HG03064 (cell line): ENCODE measurements at regions not wholly inside any gene's neighbourhood (a gene's known extent, or its start where the extent isn't known, plus 50 kb on each side); places are given as distances from the start of the nearest gene placed in this dataset.

ENCODE experiments used
- ATAC-seq: cut with Tn5 transposase; IDR thresholded peaks from one replicate; pipeline ENCODE4 v1.9.1; 2021; ENCODE audit warnings: low read depth; ENCODE audit not compliant: unreplicated experiment

DNA sequence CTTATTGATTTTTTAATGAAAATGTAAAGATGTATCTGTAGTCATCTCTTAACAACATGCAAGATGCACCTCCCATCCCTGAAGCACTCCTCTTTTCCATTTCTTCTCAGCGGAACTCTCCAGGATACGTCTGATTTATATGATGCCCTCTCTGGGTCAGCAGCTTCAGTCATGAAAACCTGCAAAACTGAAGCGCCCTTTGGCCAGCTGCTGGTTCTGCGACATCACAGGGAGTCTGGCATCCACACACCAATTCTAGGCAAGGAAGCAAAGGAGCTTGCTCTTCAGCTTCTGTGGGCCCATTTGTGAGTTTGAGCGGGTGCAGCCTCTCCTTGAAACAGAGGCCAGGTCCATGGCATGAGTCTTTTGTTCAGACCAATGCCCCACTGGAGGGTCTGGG, 1253.3 kb downstream of the TBC1D22A start:
- ATAC-seq = no peak

DNA sequence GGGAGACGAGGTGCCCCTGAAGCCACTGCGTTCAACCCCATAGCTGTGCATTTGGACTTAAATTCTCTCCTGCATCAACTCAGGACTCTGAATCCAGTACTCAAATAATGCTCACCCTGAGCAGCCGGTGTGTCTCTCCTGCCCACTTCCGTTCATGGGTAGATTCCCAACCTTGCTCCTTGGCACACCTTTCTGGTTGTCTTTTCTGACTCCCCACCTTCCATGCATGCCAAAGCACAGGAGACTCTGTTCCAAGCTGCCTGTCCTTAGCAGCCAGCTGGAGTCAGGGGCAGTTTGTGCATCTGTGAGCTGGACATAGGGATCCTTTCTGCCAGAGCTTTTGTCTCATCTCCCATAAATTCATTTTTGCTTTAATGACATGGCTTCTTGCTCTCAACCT, 1242.5 kb downstream of the TBC1D22A start:
- ATAC-seq = no peak

DNA sequence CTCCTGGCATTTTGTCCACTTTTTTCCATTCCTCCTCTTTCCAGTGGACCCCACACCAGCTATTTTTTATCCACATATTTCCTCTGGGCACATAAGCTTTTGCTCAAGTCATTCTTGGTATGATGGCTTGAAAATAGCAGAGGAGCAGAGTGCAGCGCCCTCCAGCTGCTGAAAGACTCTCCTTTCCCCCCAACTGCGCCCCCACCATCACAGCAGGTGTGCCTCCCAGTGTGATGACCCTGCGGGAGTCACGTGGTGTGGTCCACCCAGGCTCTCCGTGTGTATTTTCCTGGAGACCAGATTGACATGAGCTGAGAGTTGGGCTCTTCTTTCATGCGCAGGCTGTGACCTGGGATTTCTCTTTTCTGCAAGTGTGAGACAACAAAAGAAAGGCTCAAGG, 1241.6 kb downstream of the TBC1D22A start:
- no peak for ATAC-seq

DNA sequence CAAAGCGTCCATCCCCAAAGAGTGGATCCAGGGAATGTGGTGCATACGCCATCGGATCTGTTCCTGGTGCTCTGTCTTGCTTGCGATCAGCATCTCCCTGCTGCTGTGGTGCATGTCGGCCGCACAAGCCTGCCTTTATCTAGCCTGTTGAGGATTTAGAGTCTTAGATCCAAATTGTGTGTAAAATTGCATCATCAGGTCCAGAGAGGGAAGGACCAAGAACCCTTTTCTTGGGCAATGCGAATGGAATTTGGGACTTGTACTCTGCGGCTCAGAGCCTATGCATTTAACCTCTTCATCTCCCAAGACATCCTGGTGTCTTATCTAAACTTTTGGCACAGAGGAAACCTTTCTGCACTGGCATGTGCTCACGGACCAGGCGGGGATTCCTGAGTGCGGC, 1238.7 kb downstream of the TBC1D22A start:
- ATAC-seq = no peak

DNA sequence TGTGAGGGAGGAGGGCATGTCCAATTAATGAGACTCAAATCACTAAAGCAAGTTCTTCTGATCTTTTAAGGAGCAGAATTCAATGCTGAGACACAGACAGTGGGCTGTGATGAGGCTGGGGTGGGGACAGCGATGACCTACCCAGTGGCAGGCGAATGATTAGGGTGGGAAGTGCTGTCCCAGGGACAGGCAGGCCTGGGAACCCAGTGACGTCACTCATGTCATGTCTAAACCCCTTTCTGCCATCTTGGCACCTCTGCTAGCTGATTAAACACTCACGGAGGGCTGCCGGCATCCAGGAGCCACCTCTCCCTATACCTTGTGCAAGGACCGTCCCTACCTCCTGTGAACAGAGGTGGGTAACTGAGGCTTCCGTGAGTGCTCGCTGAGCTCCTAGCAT, 1235.2 kb downstream of the TBC1D22A start:
- no peak for ATAC-seq

DNA sequence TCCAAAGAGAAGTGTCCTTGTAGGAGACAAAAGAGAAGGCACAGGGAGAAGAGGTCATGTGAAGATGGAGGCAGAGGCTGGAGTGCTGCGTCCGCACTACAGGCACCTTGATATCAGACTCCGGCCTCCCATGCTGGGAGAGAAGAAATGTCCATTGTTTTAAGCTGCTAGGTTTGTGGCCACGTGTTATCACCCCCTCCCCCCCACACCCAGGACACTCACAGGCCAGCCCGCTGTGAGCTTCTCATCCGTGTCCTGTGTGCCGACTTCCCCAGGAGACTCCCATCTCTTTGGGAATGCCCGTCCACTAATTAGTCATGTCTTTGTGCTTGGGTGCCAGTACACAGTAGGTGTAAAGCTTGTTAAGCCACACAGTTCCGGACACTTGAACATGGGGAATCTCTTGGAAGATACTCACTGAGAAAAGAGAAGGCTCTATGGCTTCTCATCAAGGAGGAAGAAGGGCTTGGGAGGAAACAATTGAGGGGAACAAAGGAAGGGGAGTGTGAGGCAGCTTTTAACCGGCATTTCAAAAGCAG, 1234.7 kb downstream of the TBC1D22A start:
- no peak for ATAC-seq

DNA sequence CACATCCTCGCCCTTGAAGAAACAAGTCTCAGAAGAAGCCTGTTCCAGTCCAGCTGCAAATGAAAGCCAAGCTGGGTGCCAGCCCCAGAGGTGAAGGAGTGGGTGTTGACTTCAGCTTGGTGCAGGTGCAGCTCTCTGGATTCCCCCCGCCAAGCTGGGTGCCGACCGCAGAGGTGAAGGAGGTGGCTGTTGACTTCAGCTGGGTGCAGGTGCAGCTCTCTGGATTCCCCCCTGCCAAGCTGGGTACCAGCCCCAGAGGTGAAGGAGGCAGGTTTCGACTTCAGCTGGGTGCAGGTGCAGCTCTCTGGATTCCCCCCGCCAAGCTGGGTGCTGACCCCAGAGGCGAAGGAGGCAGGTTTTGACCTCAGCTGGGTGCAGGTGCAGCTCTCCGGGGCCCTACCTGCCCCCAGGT, 1234.0 kb downstream of the TBC1D22A start:
- no peak for ATAC-seq

DNA sequence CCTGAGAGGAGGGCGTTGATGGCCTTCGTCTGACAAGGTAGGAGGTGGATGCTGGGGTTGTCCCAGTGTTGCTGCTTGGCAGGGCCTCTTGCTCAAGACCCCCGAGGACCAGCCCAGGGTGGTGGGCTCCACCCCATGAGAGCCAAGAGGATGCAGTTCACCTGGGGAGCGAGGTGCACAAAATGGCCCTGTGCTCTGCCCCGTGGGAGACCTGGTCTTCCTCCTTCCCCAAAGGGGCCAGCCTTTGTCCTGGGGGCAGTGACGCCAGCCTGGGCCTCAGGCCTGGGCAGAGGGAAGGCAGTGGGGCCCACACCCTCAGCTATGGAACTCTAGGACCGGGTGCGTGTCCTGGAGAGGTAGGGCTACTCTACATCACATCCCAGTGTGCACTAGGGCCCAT, 1233.3 kb downstream of the TBC1D22A start:
- no peak for ATAC-seq

DNA sequence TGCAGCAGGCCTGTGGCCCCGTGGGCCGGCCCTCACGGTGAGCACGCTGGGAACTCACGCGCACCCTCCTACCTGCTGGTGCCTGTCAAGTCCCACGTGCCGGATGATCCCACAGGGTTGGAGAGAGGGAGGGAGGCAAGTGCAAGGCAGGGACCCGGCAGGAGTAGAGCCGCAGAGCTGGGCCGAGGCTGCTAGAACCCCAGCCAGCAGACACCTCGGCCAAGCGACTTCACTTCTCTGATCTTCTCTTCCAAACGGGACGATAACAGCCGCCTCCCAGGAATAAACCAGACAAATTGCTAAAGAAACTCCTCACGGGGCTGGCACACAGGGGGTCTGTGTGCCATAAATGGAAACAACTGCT, 1232.8 kb downstream of the TBC1D22A start:
- no peak for ATAC-seq

DNA sequence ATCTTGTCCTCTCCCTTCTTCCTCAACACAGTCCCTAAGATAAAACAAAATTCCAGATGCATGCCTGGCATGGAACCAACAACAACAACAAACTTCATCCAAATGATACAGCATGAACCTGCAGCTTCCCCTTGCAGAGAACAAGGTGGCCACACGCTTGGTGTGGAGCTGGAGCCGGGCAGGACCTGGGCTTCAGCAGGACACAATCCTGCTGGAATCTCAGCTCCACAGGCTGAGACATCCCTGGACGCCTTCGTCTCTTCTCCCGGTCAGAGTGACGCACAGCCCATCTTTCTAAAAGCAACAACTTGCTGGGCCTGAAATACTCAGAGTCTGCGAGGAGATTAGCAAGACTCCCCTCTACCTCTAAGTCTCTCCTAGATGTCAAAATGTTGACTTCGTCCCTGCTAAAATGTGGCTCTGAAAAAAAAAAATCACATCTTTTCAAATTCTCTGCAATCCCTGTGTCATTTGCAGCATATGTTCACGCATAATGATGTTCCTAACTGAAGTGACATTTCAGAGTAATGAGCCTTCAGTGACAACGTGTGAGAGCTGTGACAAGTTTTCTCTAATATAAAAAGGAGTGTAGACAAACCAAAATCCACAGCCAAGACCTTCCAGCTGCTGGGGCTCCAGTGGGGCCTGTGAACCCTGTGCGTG, 1232.3 kb downstream of the TBC1D22A start:
- no peak for ATAC-seq

DNA sequence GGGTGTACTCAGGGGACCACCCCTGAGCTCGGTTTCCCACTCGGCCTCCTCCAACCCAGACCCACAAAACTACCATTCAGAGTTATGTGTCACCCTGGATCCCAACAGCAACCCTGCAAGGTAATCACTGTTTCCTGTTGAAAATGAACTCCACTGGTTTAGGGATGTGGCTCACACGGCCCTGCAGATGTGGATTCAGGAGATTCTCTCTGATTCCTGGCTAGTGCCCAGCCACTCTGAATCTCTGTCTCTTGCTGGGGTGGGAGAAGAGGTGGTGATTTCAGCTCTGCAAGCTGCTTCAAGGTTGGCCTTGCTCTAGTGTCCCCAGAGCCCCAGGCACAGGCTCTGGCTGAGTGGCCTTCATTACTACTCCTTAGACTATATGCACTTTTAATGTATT, 1231.6 kb downstream of the TBC1D22A start:
- no peak for ATAC-seq

DNA sequence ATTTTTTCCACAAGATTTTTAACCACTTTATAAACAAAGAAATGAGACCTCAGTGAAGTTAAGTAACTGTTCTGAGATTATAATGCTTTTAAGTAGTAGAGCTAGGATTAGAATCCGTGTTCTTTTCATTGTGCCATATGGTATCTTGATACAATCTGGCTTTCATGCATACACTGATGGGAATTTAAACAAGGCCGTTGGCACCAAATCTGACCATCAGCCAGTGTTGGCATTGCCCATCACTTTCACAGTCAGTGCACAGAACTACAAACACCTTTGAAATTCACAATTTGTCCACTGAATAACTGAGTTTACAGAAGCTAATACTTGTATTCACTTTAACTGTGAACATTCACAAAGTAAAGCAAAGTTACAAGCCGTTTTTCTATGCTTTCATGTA, 1228.0 kb downstream of the TBC1D22A start:
- ATAC-seq = no peak

DNA sequence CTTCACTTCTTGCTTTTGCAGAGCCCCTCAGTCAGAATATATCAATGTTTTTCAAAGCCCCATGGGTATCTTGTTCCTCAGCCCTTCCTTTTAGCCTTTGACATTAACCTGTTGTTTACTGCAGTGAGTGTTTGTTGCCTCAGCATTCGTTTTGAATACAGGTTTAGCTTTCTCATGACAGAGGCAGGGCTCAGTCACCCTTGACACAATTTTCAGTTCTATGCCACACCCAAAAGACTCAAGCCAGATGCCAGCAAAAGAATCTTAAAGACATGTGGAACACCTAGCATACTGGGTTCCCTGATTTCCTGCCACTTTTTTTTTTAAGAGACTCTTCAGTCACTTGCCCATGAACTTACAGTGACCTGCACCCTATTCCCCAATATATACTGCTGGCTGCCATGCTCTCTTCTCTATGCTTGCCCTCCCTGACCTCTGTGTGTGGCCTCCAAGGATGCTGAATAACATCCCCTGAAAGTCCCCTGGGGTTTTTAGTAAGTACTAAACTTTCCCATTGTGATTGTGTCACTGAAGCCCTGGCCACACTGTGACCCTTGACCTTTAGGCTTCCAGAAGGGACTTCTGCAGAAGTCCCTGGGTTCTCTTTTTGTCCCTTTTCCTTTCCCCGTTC, 1225.5 kb downstream of the TBC1D22A start:
- ATAC-seq = no peak

DNA sequence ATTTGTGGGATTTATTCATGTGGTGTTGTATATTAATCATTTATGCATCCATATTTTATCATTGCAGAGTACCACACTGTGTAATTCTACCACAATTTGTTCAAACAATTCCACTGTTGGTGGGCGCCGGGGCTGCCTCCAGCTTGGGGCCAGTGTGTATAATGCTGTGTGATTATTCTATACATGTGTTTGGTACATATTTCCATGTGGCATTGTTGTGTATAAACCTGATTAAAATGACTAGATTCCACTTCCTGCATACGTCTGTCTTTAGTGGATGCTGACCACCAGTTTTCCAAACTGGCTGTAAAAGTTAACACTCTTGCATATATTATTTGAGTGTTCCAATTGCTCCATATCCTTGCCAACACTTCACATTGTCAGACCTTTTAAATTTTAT, 1213.8 kb downstream of the TBC1D22A start:
- ATAC-seq = no peak

DNA sequence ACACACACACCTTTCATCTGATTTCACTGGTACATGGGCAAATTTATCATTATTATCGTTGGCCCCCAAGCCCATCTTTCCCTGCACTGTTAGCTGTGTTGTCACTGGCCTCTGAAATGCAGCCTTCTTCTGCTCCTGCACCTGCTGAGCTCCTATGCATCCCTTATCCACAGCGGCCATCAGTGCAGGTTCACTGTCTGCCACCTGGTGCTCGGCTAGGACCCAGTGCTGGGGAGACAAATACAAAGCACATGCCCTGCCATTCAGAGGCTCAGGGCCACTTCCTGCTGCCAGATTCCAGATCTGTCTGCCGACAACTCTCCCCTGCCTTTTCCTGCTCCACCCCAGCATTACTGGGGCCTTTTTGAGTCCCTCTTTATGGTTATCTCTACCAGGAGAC, 1205.4 kb downstream of the TBC1D22A start:
- ATAC-seq = no peak

DNA sequence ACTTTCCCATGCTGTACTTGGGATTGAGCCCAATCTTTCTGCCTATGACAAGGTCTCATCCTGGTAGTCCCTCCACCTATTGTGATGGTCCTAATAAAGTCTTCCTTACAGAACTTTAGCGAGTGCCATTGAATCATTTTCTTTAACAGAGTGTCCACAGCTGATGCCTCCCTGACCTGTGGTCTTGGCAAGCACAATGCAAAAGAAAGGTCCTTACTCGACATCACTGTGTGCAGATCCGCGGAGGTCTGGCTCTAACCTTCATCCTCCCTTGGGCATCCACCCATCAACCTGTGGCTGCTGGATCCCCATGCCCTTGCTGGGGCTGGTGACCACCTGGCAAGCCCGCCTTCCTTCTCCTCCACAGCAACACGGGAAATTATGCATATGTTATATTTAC, 1203.9 kb downstream of the TBC1D22A start:
- no peak for ATAC-seq

DNA sequence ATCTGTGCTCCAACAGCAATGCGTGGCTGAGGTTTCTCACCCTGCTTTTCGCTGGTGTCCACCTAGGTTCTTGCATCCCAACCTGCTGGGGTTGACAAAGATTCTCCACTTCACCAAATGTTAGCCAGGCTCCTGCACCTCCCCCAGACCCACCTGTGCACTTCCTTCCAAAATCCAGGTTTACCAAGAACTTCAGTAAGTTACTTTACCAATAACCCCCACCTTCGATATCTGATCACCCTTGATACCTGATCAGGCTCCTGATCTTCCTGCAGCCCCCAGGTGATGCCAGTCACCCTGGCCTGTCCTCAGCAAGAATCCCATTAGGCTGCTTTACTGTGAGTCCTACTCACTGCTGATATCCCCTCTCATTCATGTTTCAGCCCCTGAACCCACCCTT, 1203.4 kb downstream of the TBC1D22A start:
- no peak for ATAC-seq

DNA sequence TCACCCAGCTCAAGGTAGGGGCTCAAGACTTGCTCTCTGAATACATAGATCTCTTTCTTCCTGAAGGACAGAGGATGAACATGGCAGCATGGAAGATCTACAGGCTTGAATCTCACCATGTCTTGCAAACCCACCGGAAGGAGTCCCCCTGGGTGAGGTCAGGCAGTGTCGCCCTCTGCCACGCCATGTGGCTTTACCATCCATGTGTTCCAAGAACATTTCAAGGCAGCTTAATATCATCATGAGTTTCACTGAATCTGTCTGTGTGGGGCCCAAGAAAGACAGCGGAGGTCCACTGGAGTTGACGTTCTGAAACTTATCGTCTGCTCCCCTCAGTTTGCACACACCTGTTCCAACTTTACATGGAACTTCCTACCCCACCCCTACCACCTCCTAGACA, 1202.6 kb downstream of the TBC1D22A start:
- ATAC-seq = no peak

DNA sequence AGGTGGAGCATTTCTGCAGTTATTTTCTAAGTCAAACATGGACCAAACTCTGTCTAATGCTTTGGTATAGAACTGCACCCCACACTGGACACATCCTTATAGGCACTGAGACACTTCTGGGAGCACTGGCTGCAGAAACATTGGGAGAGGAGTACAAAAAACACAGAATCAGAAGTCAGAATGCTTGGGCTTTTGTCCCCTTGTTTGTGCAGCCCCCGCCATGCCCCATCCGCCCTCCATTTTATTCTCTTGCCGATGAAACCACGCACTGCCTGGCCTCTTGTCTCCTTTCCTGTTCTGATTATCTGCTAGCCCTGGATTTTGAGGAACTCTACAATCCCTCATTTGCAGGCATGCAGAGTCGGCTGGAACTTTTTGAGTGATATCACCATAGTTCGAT, 1201.2 kb downstream of the TBC1D22A start:
- ATAC-seq = no peak

DNA sequence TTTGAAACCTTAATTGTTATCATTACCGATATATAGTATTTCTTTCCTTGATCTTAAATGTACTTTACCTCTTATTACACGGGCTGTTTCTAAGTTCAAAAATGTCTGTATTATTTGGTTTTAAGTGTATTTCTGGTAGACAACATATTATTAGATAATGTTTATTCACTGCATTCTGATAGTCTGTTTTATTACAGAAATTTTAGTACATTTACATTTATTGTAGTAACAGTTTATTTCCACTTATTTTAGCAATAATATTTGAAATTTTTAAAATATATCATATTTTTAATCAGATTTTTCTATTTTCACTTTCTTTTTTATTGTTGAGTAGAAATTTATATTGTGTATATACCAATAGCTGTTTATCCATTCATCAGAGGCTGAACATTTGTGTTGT, 1195.2 kb downstream of the TBC1D22A start:
- ATAC-seq = no peak

DNA sequence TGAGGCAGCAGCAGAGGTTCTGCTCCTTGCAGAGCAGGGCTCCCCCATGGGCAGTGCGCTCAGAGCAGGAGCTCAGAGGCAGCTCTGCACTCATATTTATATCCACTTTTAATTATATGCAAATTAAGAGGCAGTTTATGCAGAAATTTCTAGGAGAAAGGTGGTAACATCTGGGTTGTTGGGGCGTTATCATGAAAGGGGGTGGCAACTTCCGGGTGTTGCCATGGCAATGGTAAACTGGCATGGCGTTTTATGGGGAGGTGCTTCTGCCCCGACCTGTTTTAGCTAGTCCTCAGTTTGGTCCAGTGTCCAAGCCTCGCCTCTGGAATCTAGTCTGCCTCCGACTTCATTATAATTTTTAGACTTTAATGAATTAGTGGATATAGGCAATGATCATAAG, 1191.7 kb downstream of the TBC1D22A start:
- ATAC-seq = no peak

DNA sequence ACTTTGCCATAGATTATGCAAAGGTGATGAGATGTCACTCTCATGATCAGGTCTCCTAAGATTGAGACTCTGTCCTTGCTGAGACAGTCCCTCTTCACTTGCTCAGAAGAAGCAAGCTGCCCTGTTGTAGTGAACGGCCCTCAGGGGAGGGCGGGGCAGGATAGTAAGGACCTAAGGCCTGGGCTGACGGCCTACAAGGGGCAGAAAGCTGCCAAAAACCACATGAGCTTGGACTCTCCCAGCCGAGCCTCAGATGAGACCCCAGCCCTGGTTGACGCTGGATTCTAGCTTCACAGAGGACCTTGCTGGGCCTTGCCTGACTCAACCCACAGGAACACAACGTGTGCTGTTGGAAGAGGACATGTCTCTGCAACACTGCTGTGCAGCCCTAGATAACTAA, 1182.5 kb downstream of the TBC1D22A start:
- ATAC-seq = no peak
